ENCODE measurements at regions not wholly inside any gene's neighbourhood (a gene's known extent, or its start where the extent isn't known, plus 50 kb on each side); places are given as distances from the start of the nearest gene placed in this dataset.

GRCh38 chr15:87312221-87312620 is 944.3 kb downstream of the NTRK3 start:
- no CpG with 5 or more reads among the region's 3 CpGs for WGBS (ENCODE audit: insufficient coverage, insufficient read length)

GRCh38 chr15:87300146-87300545 is 956.4 kb downstream of the NTRK3 start:
- H3K27me3 ChIP-seq (ENCODE audit: control insufficient read depth, insufficient read depth, low read length): no peaks in the 10 kb centered on the region
- no CpG with 5 or more reads among the region's 3 CpGs for WGBS (ENCODE audit: insufficient coverage, insufficient read length)
- H3K4me1 ChIP-seq (ENCODE audit: control insufficient read depth, insufficient read depth, low read length): no peaks in the 10 kb centered on the region
- DNase-seq (ENCODE audit: low read depth, low spot score): no peak
- no peaks in the 10 kb centered on the region for H3K9me3 ChIP-seq (ENCODE audit: control insufficient read depth, insufficient read depth, low read length)
- H3K36me3 ChIP-seq (ENCODE audit: control insufficient read depth, insufficient read depth, low read length): no peaks in the 10 kb centered on the region
- no peak overlapping the region for H3K27ac ChIP-seq (ENCODE audit: low read length)
- no peak overlapping the region for H3K4me3 ChIP-seq (ENCODE audit: low read length)

More at GRCh38 chr15:87312221-87312620, 944.3 kb downstream of the NTRK3 start:
- Histone ChIP-seq H3K4me1 (ENCODE audit: control insufficient read depth, insufficient read depth, low read length) (no peaks in the 10 kb centered on the region), H3K27ac (ENCODE audit: low read length) (no peak overlapping the region), H3K36me3 (ENCODE audit: control insufficient read depth, insufficient read depth, low read length) (no peaks in the 10 kb centered on the region), H3K27me3 (ENCODE audit: control insufficient read depth, insufficient read depth, low read length) (no peaks in the 10 kb centered on the region), H3K4me3 (ENCODE audit: low read length) (no peak overlapping the region), H3K9me3 (ENCODE audit: control insufficient read depth, insufficient read depth, low read length) (no peaks in the 10 kb centered on the region)
- DNase-seq (ENCODE audit: low read depth, low spot score): no peak

GRCh38 chr15:87294854-87295253 is 961.7 kb downstream of the NTRK3 start:
- no peaks in the 10 kb centered on the region for H3K36me3 ChIP-seq (ENCODE audit: control insufficient read depth, insufficient read depth, low read length)
- no peaks in the 10 kb centered on the region for H3K9me3 ChIP-seq (ENCODE audit: control insufficient read depth, insufficient read depth, low read length)
- H3K4me3 ChIP-seq (ENCODE audit: low read length): no peak overlapping the region
- no peaks in the 10 kb centered on the region for H3K27me3 ChIP-seq (ENCODE audit: control insufficient read depth, insufficient read depth, low read length)
- no peak overlapping the region for H3K27ac ChIP-seq (ENCODE audit: low read length)
- no peak for DNase-seq (ENCODE audit: low read depth, low spot score)
- H3K4me1 ChIP-seq (ENCODE audit: control insufficient read depth, insufficient read depth, low read length): no peaks in the 10 kb centered on the region

GRCh38 chr15:87293031-87293430 is 963.5 kb downstream of the NTRK3 start:
- Histone ChIP-seq H3K27me3 (ENCODE audit: control insufficient read depth, insufficient read depth, low read length) (no peaks in the 10 kb centered on the region), H3K27ac (ENCODE audit: low read length) (no peak overlapping the region), H3K4me1 (ENCODE audit: control insufficient read depth, insufficient read depth, low read length) (no peaks in the 10 kb centered on the region), H3K36me3 (ENCODE audit: control insufficient read depth, insufficient read depth, low read length) (no peaks in the 10 kb centered on the region), H3K4me3 (ENCODE audit: low read length) (no peak overlapping the region), H3K9me3 (ENCODE audit: control insufficient read depth, insufficient read depth, low read length) (no peaks in the 10 kb centered on the region)
- WGBS (ENCODE audit: insufficient coverage, insufficient read length): no CpG with 5 or more reads among the region's 2 CpGs
- no peak for DNase-seq (ENCODE audit: low read depth, low spot score)

GRCh38 chr15:87287156-87287555 is 969.4 kb downstream of the NTRK3 start:
- Histone ChIP-seq H3K9me3 (ENCODE audit: control insufficient read depth, insufficient read depth, low read length) (no peaks in the 10 kb centered on the region), H3K27ac (ENCODE audit: low read length) (no peak overlapping the region), H3K4me1 (ENCODE audit: control insufficient read depth, insufficient read depth, low read length) (no peaks in the 10 kb centered on the region), H3K27me3 (ENCODE audit: control insufficient read depth, insufficient read depth, low read length) (no peaks in the 10 kb centered on the region), H3K4me3 (ENCODE audit: low read length) (no peak overlapping the region), H3K36me3 (ENCODE audit: control insufficient read depth, insufficient read depth, low read length) (no peaks in the 10 kb centered on the region)
- no CpG with 5 or more reads among the region's 3 CpGs for WGBS (ENCODE audit: insufficient coverage, insufficient read length)
- DNase-seq (ENCODE audit: low read depth, low spot score): no peak

- Histone ChIP-seq H3K27ac (ENCODE audit: low read length) (no peak overlapping the region), H3K4me1 (ENCODE audit: control insufficient read depth, insufficient read depth, low read length) (no peaks in the 10 kb centered on the region), H3K4me3 (ENCODE audit: low read length) (no peak overlapping the region), H3K27me3 (ENCODE audit: control insufficient read depth, insufficient read depth, low read length) (no peaks in the 10 kb centered on the region), H3K36me3 (ENCODE audit: control insufficient read depth, insufficient read depth, low read length) (no peaks in the 10 kb centered on the region), H3K9me3 (ENCODE audit: control insufficient read depth, insufficient read depth, low read length) (no peaks in the 10 kb centered on the region)
- DNase-seq (ENCODE audit: low read depth, low spot score): no peak
- no CpG with 5 or more reads among the region's 1 CpG for WGBS (ENCODE audit: insufficient coverage, insufficient read length)
Measured at GRCh38 chr15:87269566-87269965, 987.0 kb downstream of the NTRK3 start.

- Histone ChIP-seq H3K4me1 (ENCODE audit: control insufficient read depth, insufficient read depth, low read length) (no peaks in the 10 kb centered on the region), H3K9me3 (ENCODE audit: control insufficient read depth, insufficient read depth, low read length) (no peaks in the 10 kb centered on the region), H3K27ac (ENCODE audit: low read length) (no peak overlapping the region), H3K36me3 (ENCODE audit: control insufficient read depth, insufficient read depth, low read length) (no peaks in the 10 kb centered on the region), H3K27me3 (ENCODE audit: control insufficient read depth, insufficient read depth, low read length) (no peaks in the 10 kb centered on the region), H3K4me3 (ENCODE audit: low read length) (no peak overlapping the region)
- no CpG with 5 or more reads among the region's 2 CpGs for WGBS (ENCODE audit: insufficient coverage, insufficient read length)
- no peak for DNase-seq (ENCODE audit: low read depth, low spot score)
Measured at GRCh38 chr15:87268675-87269074, 987.9 kb downstream of the NTRK3 start.

GRCh38 chr15:87267798-87268197 is 988.7 kb downstream of the NTRK3 start:
- WGBS (ENCODE audit: insufficient coverage, insufficient read length): no CpG with 5 or more reads among the region's 2 CpGs
- no peaks in the 10 kb centered on the region for H3K9me3 ChIP-seq (ENCODE audit: control insufficient read depth, insufficient read depth, low read length)
- no peak overlapping the region for H3K4me3 ChIP-seq (ENCODE audit: low read length)

GRCh38 chr15:87263871-87264270 is 992.7 kb downstream of the NTRK3 start:
- Histone ChIP-seq H3K27ac (ENCODE audit: low read length) (no peak overlapping the region), H3K27me3 (ENCODE audit: control insufficient read depth, insufficient read depth, low read length) (no peaks in the 10 kb centered on the region), H3K9me3 (ENCODE audit: control insufficient read depth, insufficient read depth, low read length) (no peaks in the 10 kb centered on the region), H3K36me3 (ENCODE audit: control insufficient read depth, insufficient read depth, low read length) (no peaks in the 10 kb centered on the region), H3K4me3 (ENCODE audit: low read length) (no peak overlapping the region), H3K4me1 (ENCODE audit: control insufficient read depth, insufficient read depth, low read length) (no peaks in the 10 kb centered on the region)
- no peak for DNase-seq (ENCODE audit: low read depth, low spot score)
- WGBS (ENCODE audit: insufficient coverage, insufficient read length): no CpG with 5 or more reads among the region's 2 CpGs

More at GRCh38 chr15:87267798-87268197, 988.7 kb downstream of the NTRK3 start:
- DNase-seq (ENCODE audit: low read depth, low spot score): no peak
- H3K4me1 ChIP-seq (ENCODE audit: control insufficient read depth, insufficient read depth, low read length): no peaks in the 10 kb centered on the region
- no peak overlapping the region for H3K27ac ChIP-seq (ENCODE audit: low read length)
- no peaks in the 10 kb centered on the region for H3K27me3 ChIP-seq (ENCODE audit: control insufficient read depth, insufficient read depth, low read length)
- H3K36me3 ChIP-seq (ENCODE audit: control insufficient read depth, insufficient read depth, low read length): no peaks in the 10 kb centered on the region

GRCh38 chr15:87263296-87263695 is 993.2 kb downstream of the NTRK3 start:
- Histone ChIP-seq H3K4me1 (ENCODE audit: control insufficient read depth, insufficient read depth, low read length) (no peaks in the 10 kb centered on the region), H3K9me3 (ENCODE audit: control insufficient read depth, insufficient read depth, low read length) (no peaks in the 10 kb centered on the region), H3K27me3 (ENCODE audit: control insufficient read depth, insufficient read depth, low read length) (no peaks in the 10 kb centered on the region), H3K27ac (ENCODE audit: low read length) (no peak overlapping the region), H3K4me3 (ENCODE audit: low read length) (no peak overlapping the region), H3K36me3 (ENCODE audit: control insufficient read depth, insufficient read depth, low read length) (no peaks in the 10 kb centered on the region)
- DNase-seq (ENCODE audit: low read depth, low spot score): no peak

GRCh38 chr15:87245592-87245991 is 1010.9 kb downstream of the NTRK3 start:
- Histone ChIP-seq H3K36me3 (ENCODE audit: control insufficient read depth, insufficient read depth, low read length) (no peaks in the 10 kb centered on the region), H3K9me3 (ENCODE audit: control insufficient read depth, insufficient read depth, low read length) (no peaks in the 10 kb centered on the region), H3K4me1 (ENCODE audit: control insufficient read depth, insufficient read depth, low read length) (no peaks in the 10 kb centered on the region), H3K27me3 (ENCODE audit: control insufficient read depth, insufficient read depth, low read length) (no peaks in the 10 kb centered on the region), H3K4me3 (ENCODE audit: low read length) (no peak overlapping the region), H3K27ac (ENCODE audit: low read length) (no peak overlapping the region)
- no peak for DNase-seq (ENCODE audit: low read depth, low spot score)
- no CpG with 5 or more reads among the region's 5 CpGs for WGBS (ENCODE audit: insufficient coverage, insufficient read length)
